Gastroesophageal sphincter (tissue), 3 donors: ENCODE measurements at regions not wholly inside any gene's neighbourhood (a gene's known extent, or its start where the extent isn't known, plus 50 kb on each side); places are given as distances from the start of the nearest gene placed in this dataset.
"Not testable (repeated sequence)": the region's sequence is repeated elsewhere in the genome, so short reads cannot be mapped to it uniquely, and the experiment has no call there.

Source experiments
- CTCF ChIP-seq, 4 experiments: fragments of 200-600 bp in 2 of 4; fragments of 450-650 bp in 2 of 4; sonication (generic) in 1 of 4; IDR thresholded peaks; one replicate each; pipeline ENCODE4 v1.5.1; 2017 to 2019; ENCODE audit warnings: antibody characterized with exemption in 4 of 4, mild to moderate bottlenecking in 2 of 4, moderate library complexity in 2 of 4
- POLR2A ChIP-seq, 2 donors: fragments of 450-650 bp; IDR thresholded peaks; one replicate each; pipeline ENCODE4 v1.6.1; 2017; ENCODE audit warnings: antibody characterized with exemption in 2 of 2, mild to moderate bottlenecking in 2 of 2, moderate library complexity in 1 of 2
- POLR2AphosphoS5 ChIP-seq: sonication (generic); formaldehyde crosslinking; IDR thresholded peaks from one replicate; pipeline ENCODE4 v1.6.1; 2017; ENCODE audit warnings: antibody characterized with exemption

- not testable (repeated sequence) for TF ChIP-seq CTCF (IDR thresholded peaks at IDR 0.05); POLR2A (IDR thresholded peaks at IDR 0.05); POLR2AphosphoS5
These were observed 142.7 kb upstream of the EEF2KMT start for GRCh38 chr16:5240278-5240626.
